ENCODE measurements at regions not wholly inside any gene's neighbourhood (a gene's known extent, or its start where the extent isn't known, plus 50 kb on each side); places are given as distances from the start of the nearest gene placed in this dataset.
"Not testable (repeated sequence)": the region's sequence is repeated elsewhere in the genome, so short reads cannot be mapped to it uniquely, and the experiment has no call there.

GRCh38 chr6:18659994-18660393 lies 272.8 kb downstream of the RNF144B start:
- TF ChIP-seq POLR2AphosphoS5, POLR2A (IDR thresholded peaks at IDR 0.05; ENCODE audit: low read depth, low read length): not testable (repeated sequence)
